GM21576 (cell line): ENCODE measurements at regions not wholly inside any gene's neighbourhood (a gene's known extent, or its start where the extent isn't known, plus 50 kb on each side); places are given as distances from the start of the nearest gene placed in this dataset.

Experiments
- ATAC-seq: cut with Tn5 transposase; IDR thresholded peaks from one replicate; pipeline ENCODE4 v1.9.1; 2021; ENCODE audit warnings: mild to moderate bottlenecking, moderate library complexity; ENCODE audit not compliant: unreplicated experiment

GRCh38 chr18:59760212-59760611, 63.0 kb upstream of the CCBE1 start:
- no peak for ATAC-seq

- no peak for ATAC-seq
These were observed 61.6 kb upstream of the CCBE1 start for GRCh38 chr18:59758837-59759236.

- no peak for ATAC-seq
These were observed 60.9 kb upstream of the CCBE1 start for GRCh38 chr18:59758106-59758505.

GRCh38 chr18:59752666-59753065, 55.4 kb upstream of the CCBE1 start:
- ATAC-seq: no peak

GRCh38 chr18:59751186-59751585, 54.0 kb upstream of the CCBE1 start:
- ATAC-seq: no peak

- no peak for ATAC-seq
These were observed 51.6 kb upstream of the CCBE1 start for GRCh38 chr18:59748628-59749360.
